WTC11 (cell line): ENCODE measurements at regions not wholly inside any gene's neighbourhood (a gene's known extent, or its start where the extent isn't known, plus 50 kb on each side); places are given as distances from the start of the nearest gene placed in this dataset.

Experiments used
- ATAC-seq: fragments of 200-7000 bp; cut with Tn5 transposase; 2 replicates; pipeline ENCODE4 v1.10.0; 2021; ENCODE audit warnings: mild to moderate bottlenecking, moderate library complexity
- CTCF ChIA-PET: fragments of 300-600 bp; sonication (Branson Sonifier 250); formaldehyde crosslinking; loops from one replicate; lab custom pipeline; 2021; ENCODE audit warnings: antibody characterized with exemption; lab: Charles Lee
- POLR2A ChIA-PET: fragments of 350-600 bp; sonication (Branson Sonifier 250); formaldehyde crosslinking; loops from one replicate; lab custom pipeline; 2021; ENCODE audit warnings: antibody characterized with exemption; lab: Charles Lee
- DNase-seq: peaks from one replicate; pipeline ENCODE4 v3.0.0; 2021; ENCODE audit warnings: low spot score
- H3K27ac Mint-ChIP-seq: 2 replicates; pipeline ENCODE4 v1.8.0; 2021; ENCODE audit warnings: mixed read lengths
- H3K27me3 Mint-ChIP-seq: 2 replicates; pipeline ENCODE4 v1.8.0; 2021; ENCODE audit warnings: low read depth, mild to moderate bottlenecking, moderate library complexity, mixed read lengths
- H3K36me3 Mint-ChIP-seq: 2 replicates; pipeline ENCODE4 v1.8.0; 2021; ENCODE audit warnings: mixed read lengths
- H3K4me1 Mint-ChIP-seq: 2 replicates; pipeline ENCODE4 v1.8.0; 2022; ENCODE audit warnings: mixed read lengths
- H3K4me3 Mint-ChIP-seq: 2 replicates; pipeline ENCODE4 v1.8.0; 2021; ENCODE audit warnings: mild to moderate bottlenecking, moderate library complexity, mixed read lengths
- H3K9me3 Mint-ChIP-seq: 2 replicates; pipeline ENCODE4 v1.8.0; 2021; ENCODE audit warnings: mixed read lengths
- ATF3 ChIP-seq: sonication (generic); formaldehyde crosslinking; conservative IDR thresholded peaks from 2 replicates; pipeline ENCODE4 v1.8.1; 2022; ENCODE audit warnings: mild to moderate bottlenecking, missing genetic modification reagents
- CDX4 ChIP-seq: fragments of 250-450 bp; sonication (Bioruptor Pico); IDR thresholded peaks from 2 replicates; pipeline ENCODE4 v1.9.0; 2021; ENCODE audit warnings: moderate library complexity, mild to moderate bottlenecking, inconsistent platforms, borderline replicate concordance
- E2F4 ChIP-seq: sonication (generic); formaldehyde crosslinking; IDR thresholded peaks from 2 replicates; pipeline ENCODE4 v1.8.1; 2022; ENCODE audit warnings: low read depth, mild to moderate bottlenecking, moderate library complexity, missing genetic modification reagents, borderline replicate concordance
- ELF4 ChIP-seq: sonication (generic); formaldehyde crosslinking; IDR thresholded peaks from 2 replicates; pipeline ENCODE4 v1.8.1; 2022; ENCODE audit warnings: low read depth, mild to moderate bottlenecking, moderate library complexity, missing genetic modification reagents
- ESRRA ChIP-seq: sonication (generic); formaldehyde crosslinking; IDR thresholded peaks from 2 replicates; pipeline ENCODE4 v1.8.1; 2022; ENCODE audit warnings: mild to moderate bottlenecking, missing genetic modification reagents, borderline replicate concordance
- HMGA2 ChIP-seq: fragments of 250-450 bp; sonication (Bioruptor Pico); IDR thresholded peaks from 2 replicates; pipeline ENCODE4 v1.4.0; 2021; ENCODE audit warnings: mild to moderate bottlenecking, moderate library complexity
- JAZF1 ChIP-seq: fragments of 250-450 bp; sonication (Bioruptor Pico); IDR thresholded peaks from 2 replicates; pipeline ENCODE4 v1.9.0; 2021; ENCODE audit warnings: moderate library complexity, mild to moderate bottlenecking, inconsistent platforms
- MAX ChIP-seq: sonication (generic); formaldehyde crosslinking; IDR thresholded peaks from 2 replicates; pipeline ENCODE4 v1.8.0; 2022; ENCODE audit warnings: mild to moderate bottlenecking, missing genetic modification reagents
- NFATC4 ChIP-seq: fragments of 250-450 bp; sonication (Bioruptor Pico); IDR thresholded peaks from 2 replicates; pipeline ENCODE4 v1.9.0; 2021; ENCODE audit warnings: mild to moderate bottlenecking
- USF1 ChIP-seq: sonication (generic); formaldehyde crosslinking; IDR thresholded peaks from 2 replicates; pipeline ENCODE4 v1.8.0; 2022; ENCODE audit warnings: mild to moderate bottlenecking, missing genetic modification reagents
- ZNF281 ChIP-seq: sonication (generic); formaldehyde crosslinking; IDR thresholded peaks from 2 replicates; pipeline ENCODE4 v1.8.0; 2023; ENCODE audit warnings: mild to moderate bottlenecking, missing genetic modification reagents
- ZNF317 ChIP-seq: sonication (generic); formaldehyde crosslinking; IDR thresholded peaks from 2 replicates; pipeline ENCODE4 v1.8.1; 2023; ENCODE audit warnings: low read depth, mild to moderate bottlenecking, moderate library complexity, missing genetic modification reagents, borderline replicate concordance
- ZNF423 ChIP-seq: fragments of 250-450 bp; sonication (Bioruptor Pico); IDR thresholded peaks from 2 replicates; pipeline ENCODE4 v2.1.2; 2022; ENCODE audit warnings: mild to moderate bottlenecking, moderate library complexity
- ZNF425 ChIP-seq: fragments of 250-450 bp; sonication (Bioruptor Pico); conservative IDR thresholded peaks from 2 replicates; pipeline ENCODE4 v1.9.0; 2021; ENCODE audit warnings: mild to moderate bottlenecking

GRCh38 chr4:16416601-16417000 lies 190.3 kb upstream of the TAPT1 start:
- H3K4me3 Mint-ChIP-seq = no peak overlapping the region
- ATAC-seq (no peak), DNase-seq (no peak)
- no peak overlapping the region for H3K27ac Mint-ChIP-seq
- no peak for TF ChIP-seq ZNF281 (CRISPR knock-in tag)
- TF ChIP-seq ATF3 (CRISPR knock-in tag) = no peak
- TF ChIP-seq ZNF425 (CRISPR knock-in tag) = no peak
- TF ChIP-seq HMGA2 = no peak
- no peak for TF ChIP-seq ESRRA (CRISPR knock-in tag)
- no peak for TF ChIP-seq NFATC4 (CRISPR knock-in tag)
- no peaks in the 10 kb centered on the region for H3K4me1 Mint-ChIP-seq
- no peaks in the 10 kb centered on the region for H3K36me3 Mint-ChIP-seq
- CTCF ChIA-PET = no interaction called here
- no peaks in the 10 kb centered on the region for H3K27me3 Mint-ChIP-seq
- POLR2A ChIA-PET = interaction anchor here (0.5 kb wide), 1 partner anchor 1044 kb away, joined by 4 read pairs; no protein-coding TSS in a partner anchor
- H3K9me3 Mint-ChIP-seq = peaks cover 14% of the 10 kb centered on the region

GRCh38 chr4:16415751-16416150 lies 189.5 kb upstream of the TAPT1 start:
- Mint-ChIP-seq H3K27ac (no peak overlapping the region), H3K36me3 (no peaks in the 10 kb centered on the region), H3K4me1 (no peaks in the 10 kb centered on the region), H3K9me3 (peaks cover 10% of the 10 kb centered on the region), H3K4me3 (no peak overlapping the region), H3K27me3 (no peaks in the 10 kb centered on the region)
- ATAC-seq (no peak), DNase-seq (no peak)
- ChIA-PET CTCF (interaction anchor here (0.6 kb wide), 1 partner anchor 1032 kb away, joined by 3 read pairs; no protein-coding TSS in a partner anchor), POLR2A (no interaction called here)
- TF ChIP-seq MAX (no peak), ZNF425 (CRISPR knock-in tag) (no peak), JAZF1 (CRISPR knock-in tag) (no peak), ZNF317 (CRISPR knock-in tag) (no peak), ZNF423 (CRISPR knock-in tag) (no peak), E2F4 (CRISPR knock-in tag) (no peak), USF1 (CRISPR knock-in tag) (no peak), CDX4 (CRISPR knock-in tag) (no peak), ELF4 (CRISPR knock-in tag) (no peak)
